ENCODE measurements at regions not wholly inside any gene's neighbourhood (a gene's known extent, or its start where the extent isn't known, plus 50 kb on each side); places are given as distances from the start of the nearest gene placed in this dataset.

DNA sequence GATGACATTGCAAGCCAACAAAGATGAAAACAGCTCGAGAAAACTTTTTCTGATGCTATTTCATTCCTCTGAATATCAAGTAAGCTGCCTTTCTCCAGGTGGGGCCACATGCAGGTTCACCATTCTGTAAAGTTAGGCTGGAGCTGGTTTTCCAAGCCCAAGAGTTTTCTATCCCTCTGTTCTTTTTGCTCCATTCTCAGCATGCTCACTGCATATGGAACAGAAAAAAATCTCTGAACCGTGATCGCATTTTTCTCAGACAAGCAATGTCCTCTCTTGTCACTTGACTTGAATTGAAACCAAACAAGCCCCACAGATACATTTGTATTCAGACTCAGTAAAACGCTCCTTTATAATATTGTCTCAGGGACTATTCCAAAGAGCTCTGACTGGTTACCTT lies 451.6 kb downstream of the FRK start:
- Histone ChIP-seq H3K9me2 (no peaks in the 10 kb centered on the region), H4K20me1 (ENCODE audit: insufficient read depth) (no peaks in the 10 kb centered on the region), H3K27ac (ENCODE audit: low read depth in 2 of 2, low read length in 1 of 2) (no peak overlapping the region), H2AFZ (ENCODE audit: low read depth) (no peak overlapping the region), H3K9ac (no peak overlapping the region), H3F3A (replicated peaks; ENCODE audit: insufficient read depth) (no peaks in the 10 kb centered on the region), H3K36me3 (replicated peaks in 1 of 2; ENCODE audit: control insufficient read depth in 1 of 2, insufficient read depth in 2 of 2, low read length in 1 of 2) (no peaks in the 10 kb centered on the region), H3K4me1 (ENCODE audit: control insufficient read depth in 1 of 2, insufficient read depth in 2 of 2, low read depth in 1 of 2, low read length in 1 of 2) (peaks cover 2 to 10% of the 10 kb centered on the region in 2 experiments; a peak in 1 of 4 replicates), H3K4me2 (no peak overlapping the region), H3K4me3 (ENCODE audit: low read depth in 2 of 2, low read length in 1 of 2) (no peak overlapping the region), H3K27me3 (ENCODE audit: insufficient read depth) (no peaks in the 10 kb centered on the region), H3K79me2 (ENCODE audit: insufficient read depth) (no peaks in the 10 kb centered on the region), H3K9me3 (no peaks in the 10 kb centered on the region)
- ChIA-PET CTCF (no interaction called here), POLR2A (no interaction called here)
- DNase-seq, result no peak
- 77% methylated on average over 4 of the region's 4 CpGs for WGBS (ENCODE audit: low lambda C conversion rate)
- TF ChIP-seq JUND (IDR thresholded peaks at IDR 0.05) (no peak), CHD2 (IDR thresholded peaks at IDR 0.05; ENCODE audit: low read length, partially characterized antibody) (no peak), TCF12 (IDR thresholded peaks at IDR 0.05) (no peak), CTCF (IDR thresholded peaks at IDR 0.05) (no peak), TEAD4 (IDR thresholded peaks at IDR 0.05; ENCODE audit: borderline replicate concordance, insufficient read depth) (no peak), NFIC (IDR thresholded peaks at IDR 0.05; ENCODE audit: borderline replicate concordance) (no peak), RAD21 (IDR thresholded peaks at IDR 0.05; ENCODE audit: low read length) (no peak), SMC3 (IDR thresholded peaks at IDR 0.05; ENCODE audit: low read depth, low read length) (no peak), TAF1 (IDR thresholded peaks at IDR 0.05; ENCODE audit: borderline replicate concordance, low read depth, low read length) (no peak), RFX5 (IDR thresholded peaks at IDR 0.05; ENCODE audit: low read length) (no peak), FOSL2 (IDR thresholded peaks at IDR 0.05; ENCODE audit: borderline replicate concordance, low read depth) (no peak), FOXM1 (IDR thresholded peaks at IDR 0.05; ENCODE audit: low read depth) (no peak), YY1 (IDR thresholded peaks at IDR 0.05; ENCODE audit: low read depth) (no peak), GATA2 (CRISPR knock-in tag; IDR thresholded peaks at IDR 0.05) (no peak), MEF2A (IDR thresholded peaks at IDR 0.05; ENCODE audit: borderline replicate concordance, low read depth) (no peak), ELF1 (IDR thresholded peaks at IDR 0.05) (no peak), RCOR1 (IDR thresholded peaks at IDR 0.05; ENCODE audit: low read length) (no peak), PBX3 (IDR thresholded peaks at IDR 0.05) (no peak)
- TF ChIP-seq, protein P1, sequence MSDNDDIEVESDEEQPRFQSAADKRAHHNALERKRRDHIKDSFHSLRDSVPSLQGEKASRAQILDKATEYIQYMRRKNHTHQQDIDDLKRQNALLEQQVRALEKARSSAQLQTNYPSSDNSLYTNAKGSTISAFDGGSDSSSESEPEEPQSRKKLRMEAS (IDR thresholded peaks at IDR 0.05; ENCODE audit: low read depth), result no peak

- Histone ChIP-seq H3K9me3 (no peaks in the 10 kb centered on the region), H3K9me2 (no peaks in the 10 kb centered on the region), H3K4me3 (ENCODE audit: low read depth in 2 of 2, low read length in 1 of 2) (no peak overlapping the region), H3K79me2 (ENCODE audit: insufficient read depth) (no peaks in the 10 kb centered on the region), H3K9ac (no peak overlapping the region), H2AFZ (ENCODE audit: low read depth) (no peak overlapping the region), H3K27me3 (ENCODE audit: insufficient read depth) (no peaks in the 10 kb centered on the region), H4K20me1 (ENCODE audit: insufficient read depth) (no peaks in the 10 kb centered on the region), H3K36me3 (replicated peaks in 1 of 2; ENCODE audit: control insufficient read depth in 1 of 2, insufficient read depth in 2 of 2, low read length in 1 of 2) (no peaks in the 10 kb centered on the region), H3K4me2 (no peak overlapping the region), H3K27ac (ENCODE audit: low read depth in 2 of 2, low read length in 1 of 2) (no peak overlapping the region), H3F3A (replicated peaks; ENCODE audit: insufficient read depth) (no peaks in the 10 kb centered on the region), H3K4me1 (ENCODE audit: control insufficient read depth in 1 of 2, insufficient read depth in 2 of 2, low read depth in 1 of 2, low read length in 1 of 2) (no peaks in the 10 kb centered on the region)
- POLR2A ChIA-PET, result no interaction called here
- CTCF ChIA-PET, result no interaction called here
- no peak for DNase-seq
- 67% methylated on average over 3 of the region's 3 CpGs for WGBS (ENCODE audit: low lambda C conversion rate)
- TF ChIP-seq PBX3 (IDR thresholded peaks at IDR 0.05) (no peak), YY1 (IDR thresholded peaks at IDR 0.05; ENCODE audit: low read depth) (no peak), EZH2phosphoT487 (IDR thresholded peaks at IDR 0.05; ENCODE audit: borderline replicate concordance, low read depth) (no peak), TAF1 (IDR thresholded peaks at IDR 0.05; ENCODE audit: borderline replicate concordance, low read depth, low read length) (no peak), MXI1 (IDR thresholded peaks at IDR 0.05; ENCODE audit: low read depth, low read length) (no peak), CTCF (IDR thresholded peaks at IDR 0.05) (no peak)
Observed at GRCh38 chr6:115602466-115602865, 458.2 kb downstream of the FRK start.

All from SK-N-SH (cell line).